Progenitor cell of endocrine pancreas (in vitro differentiated cells): ENCODE measurements at regions not wholly inside any gene's neighbourhood (a gene's known extent, or its start where the extent isn't known, plus 50 kb on each side); places are given as distances from the start of the nearest gene placed in this dataset.

Source experiments
- DNase-seq: peaks from one replicate; pipeline ENCODE4 v3.0.0; 2021; ENCODE audit warnings: low spot score; ENCODE audit not compliant: unreplicated experiment
- H3K27ac Mint-ChIP-seq: 2 replicates; pipeline ENCODE4 v1.8.0; 2021; ENCODE audit warnings: mild to moderate bottlenecking, moderate library complexity, mixed read lengths
- H3K27me3 Mint-ChIP-seq: 2 replicates; pipeline ENCODE4 v1.8.0; 2021; ENCODE audit warnings: mixed read lengths
- H3K36me3 Mint-ChIP-seq: 2 replicates; pipeline ENCODE4 v1.8.0; 2022; ENCODE audit warnings: mixed read lengths; ENCODE audit not compliant: insufficient read depth
- H3K4me1 Mint-ChIP-seq: 2 replicates; pipeline ENCODE4 v1.8.0; 2021; ENCODE audit warnings: low read depth, mixed read lengths
- H3K4me3 Mint-ChIP-seq: 2 replicates; pipeline ENCODE4 v1.8.0; 2021; ENCODE audit warnings: low read depth, mild to moderate bottlenecking, moderate library complexity, mixed read lengths
- H3K9me3 Mint-ChIP-seq: 2 replicates; pipeline ENCODE4 v1.8.0; 2021; ENCODE audit warnings: low read depth, mixed read lengths
- CTCF ChIP-seq: fragments of 200-600 bp; sonication (generic); IDR thresholded peaks from one replicate; pipeline ENCODE4 v1.5.0; 2021; ENCODE audit warnings: antibody characterized with exemption, mild to moderate bottlenecking; ENCODE audit not compliant: unreplicated experiment

- DNase-seq, result no peak
- Mint-ChIP-seq H3K4me1 (peaks cover 1% of the 10 kb centered on the region), H3K27ac (no peak overlapping the region), H3K36me3 (no peaks in the 10 kb centered on the region), H3K27me3 (no peaks in the 10 kb centered on the region), H3K4me3 (no peak overlapping the region), H3K9me3 (no peaks in the 10 kb centered on the region)
- TF ChIP-seq CTCF, result no peak
Observed at GRCh38 chr2:57880967-57881366, 165.6 kb upstream of the VRK2 start.

- Mint-ChIP-seq H3K36me3 (no peaks in the 10 kb centered on the region), H3K4me1 (peaks cover 9% of the 10 kb centered on the region), H3K27me3 (no peaks in the 10 kb centered on the region), H3K9me3 (no peaks in the 10 kb centered on the region), H3K4me3 (no peak overlapping the region), H3K27ac (no peak overlapping the region)
- TF ChIP-seq CTCF, result no peak
- no peak for DNase-seq
Observed at GRCh38 chr2:57881998-57882888, 164.4 kb upstream of the VRK2 start.

- TF ChIP-seq CTCF, result no peak
- no peaks in the 10 kb centered on the region for H3K27me3 Mint-ChIP-seq
- no peak for DNase-seq
- no peaks in the 10 kb centered on the region for H3K36me3 Mint-ChIP-seq
- H3K9me3 Mint-ChIP-seq, result no peaks in the 10 kb centered on the region
- H3K4me1 Mint-ChIP-seq, result peaks cover 9% of the 10 kb centered on the region
- no peak overlapping the region for H3K4me3 Mint-ChIP-seq
- no peak overlapping the region for H3K27ac Mint-ChIP-seq
Observed at GRCh38 chr2:57882895-57883515, 163.6 kb upstream of the VRK2 start.

- TF ChIP-seq CTCF, result no peak
- H3K4me3 Mint-ChIP-seq, result no peak overlapping the region
Observed at GRCh38 chr2:57884281-57884680, 162.3 kb upstream of the VRK2 start.

GRCh38 chr2:57885742-57886141 is 160.9 kb upstream of the VRK2 start:
- Mint-ChIP-seq H3K36me3 (no peaks in the 10 kb centered on the region), H3K4me1 (peaks cover 9% of the 10 kb centered on the region), H3K9me3 (no peaks in the 10 kb centered on the region), H3K4me3 (no peak overlapping the region), H3K27me3 (no peaks in the 10 kb centered on the region), H3K27ac (no peak overlapping the region)
- DNase-seq, result no peak
- no peak for TF ChIP-seq CTCF

More at GRCh38 chr2:57884281-57884680, 162.3 kb upstream of the VRK2 start:
- H3K4me1 Mint-ChIP-seq, result peaks cover 9% of the 10 kb centered on the region
- DNase-seq, result no peak
- no peaks in the 10 kb centered on the region for H3K27me3 Mint-ChIP-seq
- no peak overlapping the region for H3K27ac Mint-ChIP-seq
- no peaks in the 10 kb centered on the region for H3K36me3 Mint-ChIP-seq
- no peaks in the 10 kb centered on the region for H3K9me3 Mint-ChIP-seq
